Kidney epithelial cell (primary cell): ENCODE measurements at regions not wholly inside any gene's neighbourhood (a gene's known extent, or its start where the extent isn't known, plus 50 kb on each side); places are given as distances from the start of the nearest gene placed in this dataset.

Experiments used
- DNase-seq: peaks from one replicate; pipeline ENCODE4 v3.0.0-alpha.2; 2010; ENCODE audit warnings: low read depth
- H3K27me3 ChIP-seq: 2 replicates; pipeline ENCODE4 v1.6.0; 2011; ENCODE audit warnings: low read length; ENCODE audit not compliant: control insufficient read depth, insufficient read depth
- H3K36me3 ChIP-seq: 2 replicates; pipeline ENCODE4 v1.5.1; 2011; ENCODE audit warnings: low read length; ENCODE audit not compliant: control insufficient read depth, insufficient read depth
- H3K4me3 ChIP-seq: 2 replicates; pipeline ENCODE4 v1.5.1; 2011; ENCODE audit warnings: low read depth, mild to moderate bottlenecking, control low read depth, low read length
- CTCF ChIP-seq: IDR thresholded peaks from 2 replicates; pipeline ENCODE4 v1.5.1; 2011; ENCODE audit warnings: mild to moderate bottlenecking, moderate library complexity, low read length, control low read depth, inconsistent platforms; ENCODE audit not compliant: insufficient read depth, poor library complexity, severe bottlenecking

- DNase-seq = no peak
- Histone ChIP-seq H3K27me3 (no peaks in the 10 kb centered on the region), H3K4me3 (no peak overlapping the region), H3K36me3 (no peaks in the 10 kb centered on the region)
- no peak for TF ChIP-seq CTCF
Measured at GRCh38 chr6:102356170-102356569, 962.7 kb downstream of the GRIK2 start.

- Histone ChIP-seq H3K27me3 (no peaks in the 10 kb centered on the region), H3K4me3 (no peak overlapping the region), H3K36me3 (no peaks in the 10 kb centered on the region)
- no peak for TF ChIP-seq CTCF
- no peak for DNase-seq
Measured at GRCh38 chr6:102355578-102355977, 962.1 kb downstream of the GRIK2 start.

- no peak for DNase-seq
- Histone ChIP-seq H3K36me3 (no peaks in the 10 kb centered on the region), H3K27me3 (no peaks in the 10 kb centered on the region), H3K4me3 (no peak overlapping the region)
- no peak for TF ChIP-seq CTCF
Measured at GRCh38 chr6:102352552-102352951, 959.0 kb downstream of the GRIK2 start.

GRCh38 chr6:102344769-102345168 lies 951.3 kb downstream of the GRIK2 start:
- H3K4me3 ChIP-seq = no peak overlapping the region
- no peak for TF ChIP-seq CTCF
- H3K27me3 ChIP-seq = no peaks in the 10 kb centered on the region
- DNase-seq = no peak
- no peaks in the 10 kb centered on the region for H3K36me3 ChIP-seq

GRCh38 chr6:102340311-102340710 lies 946.8 kb downstream of the GRIK2 start:
- no peak for TF ChIP-seq CTCF
- Histone ChIP-seq H3K36me3 (no peaks in the 10 kb centered on the region), H3K4me3 (no peak overlapping the region), H3K27me3 (no peaks in the 10 kb centered on the region)
- no peak for DNase-seq

- no peak for DNase-seq
- H3K27me3 ChIP-seq = no peaks in the 10 kb centered on the region
- no peaks in the 10 kb centered on the region for H3K36me3 ChIP-seq
- TF ChIP-seq CTCF = no peak
- H3K4me3 ChIP-seq = no peak overlapping the region
Measured at GRCh38 chr6:102333736-102334135, 940.2 kb downstream of the GRIK2 start.
